ENCODE measurements at regions not wholly inside any gene's neighbourhood (a gene's known extent, or its start where the extent isn't known, plus 50 kb on each side); places are given as distances from the start of the nearest gene placed in this dataset.
"Not testable (repeated sequence)": the region's sequence is repeated elsewhere in the genome, so short reads cannot be mapped to it uniquely, and the experiment has no call there.

DNA sequence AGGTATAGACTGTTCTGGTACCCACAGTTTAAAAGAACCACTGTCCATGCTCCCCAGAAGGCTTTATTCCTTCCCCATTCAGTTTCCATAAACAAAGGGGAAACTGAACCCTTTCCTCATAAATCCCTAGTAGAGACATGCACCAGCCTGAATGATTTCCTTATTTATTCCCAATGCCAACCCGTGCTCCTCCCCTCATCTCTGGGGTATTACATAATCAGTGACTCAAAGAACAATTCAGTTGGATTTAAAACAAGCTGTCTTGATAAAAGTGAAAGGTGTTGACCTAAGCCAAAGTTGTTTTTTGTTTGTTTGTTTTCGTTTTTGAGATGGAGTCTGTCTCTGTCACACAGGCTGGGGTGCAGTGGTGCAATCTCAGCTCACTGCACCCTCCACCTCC is 418.5 kb upstream of the CNTNAP5 start:
- no peak for DNase-seq (ENCODE audit: low read depth)

DNA sequence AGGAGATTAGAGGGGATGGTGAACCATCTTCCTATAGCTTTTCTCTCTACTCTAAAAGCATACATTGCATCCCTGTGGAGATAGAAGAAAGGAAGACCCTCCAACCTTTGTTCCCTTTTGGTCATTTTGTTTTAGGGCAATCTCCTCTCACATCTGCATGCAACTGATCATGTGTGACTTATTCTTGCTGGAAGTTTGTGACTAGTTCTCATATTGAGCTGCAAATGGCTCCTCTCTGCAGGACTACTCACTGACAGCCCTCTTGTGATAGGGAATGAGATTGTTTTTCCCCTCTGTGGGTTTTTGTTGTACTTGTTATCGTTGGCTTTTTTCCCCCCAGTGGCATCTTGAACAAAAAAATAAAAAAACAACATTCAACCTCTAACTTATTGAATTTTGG is 416.0 kb upstream of the CNTNAP5 start:
- no peak for DNase-seq (ENCODE audit: low read depth)

DNA sequence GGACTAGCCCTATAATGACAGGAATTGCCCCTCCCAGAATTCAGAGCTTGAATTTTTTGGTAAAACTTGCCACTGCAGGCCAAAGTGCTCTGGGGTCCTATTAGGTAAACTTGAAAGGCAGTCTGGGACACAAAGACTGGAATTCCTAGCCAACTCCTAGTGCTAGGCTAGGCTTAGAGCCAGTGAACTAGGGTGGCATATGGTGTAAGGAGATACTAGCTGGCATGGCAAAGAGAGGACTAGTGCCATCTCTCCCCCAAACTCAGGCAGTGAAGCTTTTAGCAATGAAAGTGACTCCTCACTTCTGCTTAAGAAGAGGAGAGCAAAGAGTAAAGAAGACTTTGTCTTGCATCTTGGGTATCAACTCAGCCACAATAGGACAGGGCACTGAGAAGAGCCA is 410.5 kb upstream of the CNTNAP5 start:
- no peak for DNase-seq (ENCODE audit: low read depth)

DNA sequence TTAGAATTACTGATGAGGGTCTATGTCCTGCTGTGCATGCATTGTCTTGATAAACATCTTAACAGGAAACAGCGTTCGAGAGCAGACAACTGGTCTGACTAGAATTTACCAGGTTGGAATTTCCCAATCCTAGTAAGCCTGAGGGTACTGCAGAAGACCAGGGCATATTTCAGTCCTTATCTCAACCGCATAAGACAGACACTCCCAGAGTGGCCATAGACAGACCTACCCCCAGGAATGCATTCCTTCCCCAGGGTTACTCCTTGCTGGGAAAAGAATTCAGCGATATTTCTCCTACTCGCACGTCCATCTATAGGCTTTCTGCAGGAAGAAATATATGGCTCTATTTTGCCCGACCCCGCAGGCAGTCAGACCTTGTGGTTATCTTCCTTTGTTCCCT is 406.4 kb upstream of the CNTNAP5 start:
- DNase-seq (ENCODE audit: low read depth) = not testable (repeated sequence)

DNA sequence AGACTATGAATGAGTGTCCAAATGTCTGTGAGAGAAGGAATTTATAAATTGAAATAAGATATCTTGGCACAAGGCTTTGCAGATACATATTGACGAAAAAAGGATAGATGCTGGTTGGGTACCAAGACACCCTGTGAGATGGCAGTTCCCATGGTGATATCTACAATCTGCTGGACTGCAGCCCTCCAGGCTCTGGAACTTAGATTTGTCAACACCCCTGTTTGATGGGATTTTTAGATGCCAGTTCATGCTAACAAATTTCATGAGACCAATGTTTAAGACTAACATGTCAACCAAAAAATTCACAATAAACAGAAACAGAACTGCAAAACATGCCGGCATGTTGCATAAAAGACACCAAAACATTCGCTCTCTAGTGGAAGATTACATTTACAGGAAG is 400.3 kb upstream of the CNTNAP5 start:
- DNase-seq (ENCODE audit: low read depth) = no peak

DNA sequence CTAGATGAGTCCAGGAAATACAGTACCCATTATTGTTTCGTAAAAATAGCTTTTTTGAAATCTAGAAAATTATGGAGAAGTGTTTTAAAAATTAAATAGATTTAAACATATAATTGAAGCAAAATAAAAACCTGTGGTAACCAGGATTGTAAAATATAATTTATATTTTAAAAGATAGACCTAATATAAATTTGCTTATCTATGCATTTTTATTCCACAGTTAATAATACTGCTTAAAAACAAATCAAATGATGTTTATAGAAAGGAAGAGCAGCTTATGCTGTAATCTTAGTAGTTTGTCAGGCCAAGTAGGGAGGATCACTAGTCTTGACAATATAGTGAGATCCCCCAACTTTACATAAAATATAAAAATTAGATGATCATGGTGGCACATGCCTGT is 388.9 kb upstream of the CNTNAP5 start:
- DNase-seq (ENCODE audit: low read depth) = no peak

DNA sequence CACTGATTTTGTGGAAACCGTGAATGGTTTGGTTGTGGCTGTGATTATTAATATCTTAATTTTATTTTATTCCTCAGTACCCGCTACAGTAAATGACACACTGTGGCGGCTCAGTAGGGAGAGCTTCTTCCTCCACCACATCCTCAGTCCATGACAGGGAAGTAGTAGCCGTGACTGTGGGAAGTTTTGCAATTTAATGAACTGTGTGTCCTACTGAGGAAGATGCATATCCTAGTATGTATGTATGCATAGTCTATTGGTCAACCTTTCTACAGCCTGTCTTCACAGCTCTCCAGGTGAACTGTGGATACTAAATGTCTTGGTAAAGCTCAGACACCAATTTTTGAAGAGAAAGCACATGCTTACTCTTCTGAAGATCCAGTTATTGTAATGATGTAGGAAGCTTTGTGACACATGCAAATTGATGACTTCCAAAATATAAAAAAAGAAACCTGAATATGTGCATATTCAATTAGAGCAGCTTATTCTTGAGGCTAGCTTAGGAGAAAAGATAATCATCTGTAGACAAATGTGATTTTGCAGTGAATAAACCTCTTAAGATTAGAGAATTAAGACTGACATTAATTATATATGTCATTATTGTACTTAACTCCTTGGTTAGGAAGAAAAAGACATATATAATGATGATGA is 384.3 kb upstream of the CNTNAP5 start:
- no peak for DNase-seq (ENCODE audit: low read depth)

DNA sequence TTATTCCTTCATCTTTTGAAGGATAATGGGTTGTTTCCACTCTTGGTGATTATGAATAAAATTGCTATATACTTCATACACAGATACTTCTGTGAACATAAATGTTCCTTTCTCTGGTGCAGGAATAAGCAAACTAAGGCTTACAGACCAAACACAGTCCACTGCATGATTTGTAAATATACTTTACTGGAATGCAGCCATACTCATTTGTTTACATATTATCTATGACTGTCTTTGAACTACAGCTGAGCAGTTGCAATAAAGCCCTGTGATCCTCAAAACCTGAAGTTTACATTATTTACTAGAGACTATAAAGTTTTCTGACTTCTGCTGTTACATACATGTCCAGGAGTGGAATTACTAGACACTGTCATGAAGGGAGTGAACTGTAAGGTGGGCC is 381.0 kb upstream of the CNTNAP5 start:
- DNase-seq (ENCODE audit: low read depth) = no peak

DNA sequence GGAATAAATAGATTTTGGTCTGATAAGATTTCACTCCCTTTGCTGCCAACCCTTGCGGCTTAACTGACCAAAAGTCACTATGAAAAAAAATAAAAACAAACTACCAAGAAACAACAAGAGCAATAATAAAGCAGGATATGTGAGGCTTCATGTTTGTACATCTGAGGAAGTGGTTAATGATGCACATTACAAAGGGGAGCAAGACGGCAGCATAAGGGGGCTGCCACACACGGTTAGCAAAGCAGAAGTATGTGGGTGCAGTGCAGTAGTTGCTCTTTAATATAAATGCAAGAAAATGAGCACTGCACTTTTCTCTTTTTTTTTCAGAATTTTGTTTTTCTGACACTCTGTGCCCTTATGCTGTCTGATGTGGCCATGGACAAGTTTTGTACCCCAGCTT is 377.1 kb upstream of the CNTNAP5 start:
- DNase-seq (ENCODE audit: low read depth) = no peak

DNA sequence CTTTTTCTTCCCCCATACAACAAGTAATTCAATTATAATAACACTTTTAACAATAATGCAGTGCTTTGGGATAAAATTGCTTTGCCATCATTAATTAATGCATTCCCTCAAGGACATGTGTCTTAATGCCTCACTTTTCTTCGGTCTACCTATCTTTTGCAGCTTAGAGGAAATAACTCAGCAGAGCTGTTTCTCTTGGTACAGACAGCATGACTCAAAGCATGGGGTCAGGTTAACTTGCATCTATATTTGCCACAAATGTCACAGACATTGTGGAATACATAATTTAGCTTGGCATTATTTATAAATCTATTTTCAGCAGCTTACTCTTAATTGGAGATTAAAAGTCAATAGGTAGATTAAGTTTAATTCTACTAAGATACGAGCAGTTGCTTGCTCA is 376.1 kb upstream of the CNTNAP5 start:
- no peak for DNase-seq (ENCODE audit: low read depth)

DNA sequence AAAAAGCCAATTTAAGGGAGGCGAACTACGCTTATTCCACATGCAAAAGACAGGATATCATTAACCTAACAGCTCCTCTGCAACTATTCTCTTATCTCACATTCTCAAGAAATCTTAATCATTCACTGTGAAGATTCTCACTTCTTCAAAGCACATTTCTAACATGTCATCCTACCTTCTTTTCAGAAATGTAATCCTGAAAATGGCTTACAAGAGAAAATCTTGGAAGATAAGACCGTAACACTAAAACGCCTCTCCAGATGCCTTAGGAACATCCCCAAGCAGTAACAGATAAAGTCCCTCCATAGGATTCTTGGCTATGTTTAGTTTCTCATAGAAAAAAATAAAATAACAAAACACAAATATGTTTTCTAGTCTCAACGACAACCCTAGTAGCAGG is 373.9 kb upstream of the CNTNAP5 start:
- no peak for DNase-seq (ENCODE audit: low read depth)

DNA sequence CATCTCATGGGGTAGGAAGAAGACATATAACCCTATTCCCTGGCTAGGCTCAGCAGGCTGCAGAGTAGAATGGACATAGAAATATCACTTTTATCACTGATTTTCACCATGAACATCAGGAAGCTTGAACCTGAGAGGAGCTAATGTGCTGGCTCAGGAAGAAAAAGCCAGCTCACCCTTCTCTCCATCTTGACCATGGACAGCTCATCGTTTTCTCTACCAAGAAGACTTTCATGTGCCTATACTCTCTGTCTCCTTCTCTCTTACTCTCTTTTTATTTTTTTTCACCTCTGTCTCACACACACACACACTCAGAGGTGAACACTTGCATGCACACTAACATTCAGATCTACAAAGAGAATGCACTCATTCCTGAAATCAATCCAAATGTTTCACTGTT is 372.8 kb upstream of the CNTNAP5 start:
- DNase-seq (ENCODE audit: low read depth) = no peak

DNA sequence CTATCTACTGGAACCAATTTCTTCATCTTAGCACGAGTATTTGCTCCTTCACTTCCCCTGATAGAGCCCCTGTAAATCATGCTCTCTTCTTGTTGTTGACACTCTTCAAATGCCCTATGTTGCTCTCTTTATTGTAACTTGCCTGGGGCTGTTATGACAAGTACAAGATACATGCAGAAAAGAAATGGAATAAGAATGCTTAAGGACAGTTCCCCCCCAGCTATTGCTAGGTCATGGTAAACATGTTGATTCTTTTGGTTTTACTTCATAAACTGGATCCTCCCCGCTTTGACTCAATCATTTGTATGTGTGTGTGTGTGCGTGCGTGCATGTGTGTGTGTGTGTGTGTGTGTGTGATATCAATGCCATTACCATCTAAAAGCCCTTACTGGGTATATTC is 368.5 kb upstream of the CNTNAP5 start:
- no peak for DNase-seq (ENCODE audit: low read depth)

DNA sequence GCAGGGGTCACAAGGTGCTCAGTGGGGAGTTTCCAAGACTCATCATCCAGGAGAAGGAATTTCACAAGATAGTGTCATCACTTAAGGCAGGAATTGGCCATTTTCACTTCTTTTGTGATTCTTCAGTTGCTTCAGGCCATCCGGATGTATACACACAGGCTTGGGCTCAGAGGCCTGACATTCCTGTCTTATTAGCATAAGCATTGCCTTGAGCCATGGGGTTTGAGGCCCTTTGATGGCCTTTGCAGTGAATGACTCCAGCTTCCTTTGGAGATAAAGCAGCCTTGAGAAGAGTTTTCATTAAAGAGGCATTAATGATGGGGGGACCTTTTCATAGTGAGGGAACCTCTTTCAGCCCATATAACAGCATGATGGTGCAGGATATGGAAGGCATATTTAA is 366.0 kb upstream of the CNTNAP5 start:
- no peak for DNase-seq (ENCODE audit: low read depth)

DNA sequence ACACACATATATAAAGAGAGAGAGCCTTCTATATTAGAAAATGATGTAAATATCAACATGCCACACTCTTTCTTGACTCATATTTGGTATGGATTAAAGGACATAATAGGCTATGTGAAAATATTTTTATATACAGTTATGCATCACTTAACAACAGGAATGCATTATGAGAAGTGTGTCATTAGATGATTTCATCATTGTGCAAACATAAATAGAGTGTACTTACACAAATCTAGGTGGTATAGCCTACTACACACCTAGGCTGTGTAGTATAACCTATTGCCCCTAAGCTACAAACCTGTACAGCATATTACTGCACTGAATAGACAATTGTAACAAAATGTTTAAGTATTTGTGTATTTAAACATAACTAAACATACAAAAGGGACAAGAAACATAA is 354.8 kb upstream of the CNTNAP5 start:
- DNase-seq (ENCODE audit: low read depth) = no peak

DNA sequence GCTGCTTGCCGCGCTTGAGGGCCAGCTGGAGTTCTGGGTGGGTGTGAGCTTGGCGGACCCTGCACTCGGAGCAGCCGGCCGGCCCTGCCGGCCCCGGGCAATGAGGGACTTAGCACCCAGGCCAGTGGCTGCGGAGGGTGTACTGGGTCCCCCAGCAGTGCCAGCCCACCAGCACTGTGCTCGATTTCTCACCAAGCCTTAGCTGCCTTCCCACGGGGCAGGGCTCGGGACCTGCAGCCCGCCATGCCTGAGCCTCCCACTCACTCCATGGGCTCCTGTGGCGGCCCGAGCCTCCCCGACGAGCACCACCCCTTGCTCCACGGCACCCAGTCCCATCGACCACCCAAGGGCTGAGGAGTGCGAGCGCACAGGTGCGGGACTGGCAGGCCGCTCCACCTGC is 341.3 kb upstream of the CNTNAP5 start:
- DNase-seq (ENCODE audit: low read depth) = not testable (repeated sequence)

DNA sequence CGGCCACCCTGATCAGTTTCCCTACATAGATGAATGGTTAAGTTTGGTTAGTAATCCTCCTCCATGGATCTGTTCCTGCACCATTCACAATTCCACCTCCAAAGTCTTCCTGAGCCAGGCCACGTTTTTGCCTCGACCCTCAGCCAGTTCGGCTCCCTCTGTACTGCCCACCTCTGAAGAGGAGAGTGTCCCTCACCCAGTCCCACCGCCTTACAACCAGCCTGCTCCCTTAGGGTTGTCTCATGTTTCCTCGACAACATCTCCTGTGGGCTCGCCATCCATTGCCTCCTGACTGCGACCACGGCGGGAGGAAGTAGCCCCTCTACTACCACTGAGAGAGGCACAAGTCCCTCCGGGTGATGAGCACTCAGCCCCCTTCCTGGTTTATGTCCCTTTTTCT is 338.0 kb upstream of the CNTNAP5 start:
- no peak for DNase-seq (ENCODE audit: low read depth)

DNA sequence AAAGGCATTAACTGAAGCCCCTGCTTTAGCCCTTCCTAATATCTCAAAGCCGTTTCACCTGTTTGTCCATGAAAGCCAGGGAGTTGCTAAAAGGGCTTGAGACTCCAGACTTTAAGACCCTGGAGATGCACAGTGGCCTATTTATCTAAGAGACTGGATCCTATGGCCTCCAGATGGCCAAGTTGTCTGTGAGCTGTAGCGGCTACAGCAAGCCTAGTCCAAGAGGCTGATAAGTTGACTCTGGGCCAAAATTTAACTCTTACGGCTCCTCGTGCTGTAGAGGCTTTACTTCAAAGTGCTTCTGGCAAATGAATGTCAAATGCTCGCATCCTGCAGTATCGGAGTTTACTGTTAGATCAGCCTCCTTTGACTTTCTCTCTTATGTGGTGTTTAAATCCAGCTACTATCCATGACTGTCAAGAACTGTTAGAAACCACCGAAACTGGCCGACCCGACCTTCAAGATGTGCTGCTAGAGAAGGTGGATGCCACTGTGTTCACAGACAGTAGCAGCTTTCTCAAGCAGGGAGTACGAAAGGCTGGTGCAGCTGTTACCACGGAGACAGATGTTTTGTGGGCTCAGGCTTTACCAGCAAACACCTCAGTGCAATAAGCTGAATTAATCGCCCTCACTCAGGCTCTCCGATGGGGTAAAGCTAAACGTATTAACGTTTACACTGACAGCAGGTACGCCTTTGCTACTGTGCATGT is 336.7 kb upstream of the CNTNAP5 start:
- DNase-seq (ENCODE audit: low read depth) = no peak

DNA sequence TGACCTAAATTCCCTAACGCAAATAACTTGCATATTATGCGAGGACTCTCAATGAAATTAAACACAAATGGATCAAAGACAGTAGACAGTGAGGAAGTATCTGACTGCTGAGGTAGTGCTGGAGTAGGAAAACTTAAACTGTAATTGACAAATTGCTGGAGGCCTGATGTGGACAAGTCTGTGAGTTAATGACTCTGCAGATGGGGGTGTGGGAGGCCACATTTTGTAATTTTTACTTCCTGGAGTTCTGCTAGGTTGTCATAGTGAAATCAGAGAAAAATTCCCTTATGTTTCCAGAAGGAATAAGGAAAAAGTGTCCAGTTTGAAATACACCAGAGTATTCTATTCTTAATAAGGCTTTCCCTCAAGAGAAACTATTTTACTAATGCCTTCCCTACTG is 333.0 kb upstream of the CNTNAP5 start:
- no peak for DNase-seq (ENCODE audit: low read depth)

DNA sequence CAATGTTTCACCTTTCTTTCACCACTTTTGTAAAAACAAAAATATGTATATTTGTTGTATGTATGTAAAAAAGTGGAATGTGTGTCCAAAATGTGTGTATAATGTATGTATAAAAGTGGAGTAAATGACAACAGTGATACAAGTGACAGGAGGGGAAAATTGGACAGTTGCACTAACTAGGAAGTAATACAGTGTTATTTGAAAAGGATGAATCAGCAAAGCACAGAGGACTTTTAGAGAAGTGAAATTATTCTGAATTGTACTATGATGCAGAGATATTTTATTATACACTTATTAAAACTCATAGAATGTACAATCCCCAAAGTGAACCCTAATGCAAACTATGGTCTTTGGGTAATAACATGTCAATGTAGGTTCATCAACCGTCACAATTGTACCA is 331.3 kb upstream of the CNTNAP5 start:
- no peak for DNase-seq (ENCODE audit: low read depth)

DNA sequence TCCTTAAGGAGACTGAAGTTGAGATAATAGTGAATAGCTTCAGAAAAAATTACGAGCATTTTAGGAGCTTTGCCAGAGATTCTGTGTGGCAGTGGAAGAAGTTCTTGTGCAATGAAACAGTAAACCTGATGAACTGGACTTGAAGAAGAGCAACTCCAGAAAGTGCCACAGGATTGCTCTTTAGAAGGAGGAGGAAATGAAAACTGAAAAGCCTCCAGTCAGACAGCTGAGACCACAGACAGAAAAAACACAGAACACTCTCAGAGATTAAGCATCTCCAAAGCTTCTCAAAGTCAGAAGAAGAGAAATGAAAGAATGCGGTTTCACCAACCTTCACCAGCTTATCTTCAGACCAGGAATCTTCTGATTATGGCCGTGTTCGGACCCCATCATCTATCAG is 329.7 kb upstream of the CNTNAP5 start:
- no peak for DNase-seq (ENCODE audit: low read depth)

DNA sequence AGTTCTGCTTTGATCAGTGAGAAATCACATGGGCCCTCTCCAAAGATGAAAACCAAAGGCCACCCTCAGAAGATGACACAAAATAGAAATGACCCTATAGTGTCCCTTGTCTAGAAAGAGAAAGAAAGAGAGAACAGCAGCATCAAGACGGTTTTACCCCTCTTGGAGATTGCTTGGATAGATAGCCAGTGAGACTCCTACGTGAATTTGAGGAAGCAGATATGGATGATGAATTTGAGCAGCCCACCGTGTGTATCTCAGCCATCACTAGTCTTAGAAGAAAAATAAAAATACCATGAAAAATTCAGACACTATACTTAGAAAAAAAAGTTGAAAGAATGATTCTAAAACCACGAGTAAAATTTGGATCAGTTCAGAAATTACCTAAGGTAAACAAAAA is 329.1 kb upstream of the CNTNAP5 start:
- DNase-seq (ENCODE audit: low read depth) = no peak

DNA sequence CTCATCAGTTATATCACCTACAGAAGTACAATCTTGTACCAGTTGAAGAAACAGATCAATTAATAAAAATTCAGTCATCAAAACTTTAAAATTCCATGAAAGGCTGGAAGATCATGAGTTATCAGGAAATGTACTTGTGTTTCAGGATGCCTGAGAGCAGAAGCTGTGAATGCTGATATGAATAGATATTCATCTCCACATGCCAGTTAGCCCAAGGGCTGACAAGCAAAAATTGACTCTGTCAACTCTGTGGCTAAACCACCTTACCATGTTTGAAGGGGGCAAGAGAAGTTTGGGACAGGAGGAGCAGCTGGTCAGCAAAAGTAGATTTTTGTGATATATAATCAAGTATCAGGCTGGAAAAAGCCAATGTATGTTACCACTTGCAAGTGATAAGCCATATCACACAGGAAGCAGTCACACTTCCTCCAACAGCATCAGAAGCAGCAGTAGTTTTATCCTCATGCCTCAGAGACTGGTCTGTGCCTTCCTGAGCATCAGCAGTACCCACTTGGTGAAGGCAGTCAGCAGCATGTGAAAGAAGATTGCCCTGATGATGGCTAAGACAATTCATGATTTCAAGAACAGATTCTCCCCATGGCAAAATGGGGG is 328.2 kb upstream of the CNTNAP5 start:
- DNase-seq (ENCODE audit: low read depth) = no peak

DNA sequence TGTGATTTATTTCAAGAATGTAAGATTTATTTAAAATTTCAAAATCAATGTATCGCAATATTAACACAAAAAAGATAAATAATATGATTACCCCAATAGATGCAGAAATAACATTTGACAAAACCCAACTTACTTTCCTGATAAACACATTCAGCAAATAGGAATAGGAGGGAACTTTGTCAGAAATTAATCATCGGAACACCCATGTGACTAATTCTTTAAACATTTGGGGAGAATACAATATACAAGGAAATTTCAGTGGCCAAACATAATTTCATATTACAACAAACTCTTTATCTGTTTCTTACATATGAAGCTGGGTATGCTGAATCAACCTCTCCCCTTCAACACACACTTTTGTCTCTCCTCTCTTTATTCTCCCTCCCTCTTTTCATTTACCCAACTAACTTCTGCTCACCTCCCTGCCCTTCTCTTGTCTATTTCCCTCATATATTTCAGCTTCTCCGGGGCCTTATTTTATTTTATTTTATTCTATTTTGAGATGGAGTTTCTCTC is 309.6 kb upstream of the CNTNAP5 start:
- no peak for DNase-seq (ENCODE audit: low read depth)

Measured in EH (cell line).